ENCODE measurements at regions not wholly inside any gene's neighbourhood (a gene's known extent, or its start where the extent isn't known, plus 50 kb on each side); places are given as distances from the start of the nearest gene placed in this dataset.

GRCh38 chr13:29677627-29678026, 82.1 kb upstream of the SLC7A1 start:
- no peaks in the 10 kb centered on the region for H3K36me3 ChIP-seq (ENCODE audit: control insufficient read depth in 2 of 2, insufficient read depth in 2 of 2, low read length in 1 of 2)
- no peak overlapping the region for H3K4me3 ChIP-seq (ENCODE audit: low read length in 2 of 2)
- no peaks in the 10 kb centered on the region for H3K9me3 ChIP-seq (ENCODE audit: control insufficient read depth in 2 of 2, insufficient read depth in 1 of 2, low read length in 1 of 2)
- DNase-seq (ENCODE audit: low read depth in 6 of 9, low spot score in 9 of 9) = no peak
- peak overlapping the region in 1 of 2 donors; percentile 39 for H3K27ac ChIP-seq (ENCODE audit: low read depth in 1 of 2, low read length in 1 of 2)
- H3K4me1 ChIP-seq (ENCODE audit: control insufficient read depth in 2 of 2, insufficient read depth in 2 of 2, low read length in 2 of 2) = no peaks in the 10 kb centered on the region
- 88% methylated on average over 5 of the region's 5 CpGs for WGBS
- H3K27me3 ChIP-seq (ENCODE audit: control insufficient read depth in 2 of 2, insufficient read depth in 1 of 2, low read length in 1 of 2) = peaks cover 0 to 2% of the 10 kb centered on the region in 2 donors

- Histone ChIP-seq H3K27me3 (ENCODE audit: control insufficient read depth in 2 of 2, insufficient read depth in 1 of 2, low read length in 1 of 2) (peaks cover 0 to 2% of the 10 kb centered on the region in 2 donors), H3K4me3 (ENCODE audit: low read length in 2 of 2) (no peak overlapping the region), H3K4me1 (ENCODE audit: control insufficient read depth in 2 of 2, insufficient read depth in 2 of 2, low read length in 2 of 2) (no peaks in the 10 kb centered on the region), H3K36me3 (ENCODE audit: control insufficient read depth in 2 of 2, insufficient read depth in 2 of 2, low read length in 1 of 2) (no peaks in the 10 kb centered on the region), H3K27ac (ENCODE audit: low read depth in 1 of 2, low read length in 1 of 2) (no peak overlapping the region), H3K9me3 (ENCODE audit: control insufficient read depth in 2 of 2, insufficient read depth in 1 of 2, low read length in 1 of 2) (no peaks in the 10 kb centered on the region)
- DNase-seq (ENCODE audit: low read depth in 6 of 9, low spot score in 9 of 9) = no peak
- WGBS = 88% methylated on average over 9 of the region's 9 CpGs
These were observed 81.5 kb upstream of the SLC7A1 start for GRCh38 chr13:29676941-29677452.

- H3K4me3 ChIP-seq (ENCODE audit: low read length in 2 of 2) = no peak overlapping the region
- no peaks in the 10 kb centered on the region for H3K36me3 ChIP-seq (ENCODE audit: control insufficient read depth in 2 of 2, insufficient read depth in 2 of 2, low read length in 1 of 2)
These were observed 81.0 kb upstream of the SLC7A1 start for GRCh38 chr13:29676535-29676934.

GRCh38 chr13:29674532-29674931, 79.0 kb upstream of the SLC7A1 start:
- WGBS = 94% methylated on average over 3 of the region's 3 CpGs

More at GRCh38 chr13:29676535-29676934, 81.0 kb upstream of the SLC7A1 start:
- WGBS = 93% methylated on average over 4 of the region's 4 CpGs
- no peaks in the 10 kb centered on the region for H3K4me1 ChIP-seq (ENCODE audit: control insufficient read depth in 2 of 2, insufficient read depth in 2 of 2, low read length in 2 of 2)
- H3K9me3 ChIP-seq (ENCODE audit: control insufficient read depth in 2 of 2, insufficient read depth in 1 of 2, low read length in 1 of 2) = no peaks in the 10 kb centered on the region
- peaks cover 0 to 2% of the 10 kb centered on the region in 2 donors for H3K27me3 ChIP-seq (ENCODE audit: control insufficient read depth in 2 of 2, insufficient read depth in 1 of 2, low read length in 1 of 2)
- no peak overlapping the region for H3K27ac ChIP-seq (ENCODE audit: low read depth in 1 of 2, low read length in 1 of 2)
- DNase-seq (ENCODE audit: low read depth in 6 of 9, low spot score in 9 of 9) = no peak

GRCh38 chr13:29664591-29664990, 69.1 kb upstream of the SLC7A1 start:
- Histone ChIP-seq H3K27ac (ENCODE audit: low read depth in 1 of 2, low read length in 1 of 2) (no peak overlapping the region), H3K27me3 (ENCODE audit: control insufficient read depth in 2 of 2, insufficient read depth in 1 of 2, low read length in 1 of 2) (no peaks in the 10 kb centered on the region), H3K9me3 (ENCODE audit: control insufficient read depth in 2 of 2, insufficient read depth in 1 of 2, low read length in 1 of 2) (peaks cover 0 to 3% of the 10 kb centered on the region in 2 donors), H3K36me3 (ENCODE audit: control insufficient read depth in 2 of 2, insufficient read depth in 2 of 2, low read length in 1 of 2) (no peaks in the 10 kb centered on the region), H3K4me3 (ENCODE audit: low read length in 2 of 2) (no peak overlapping the region), H3K4me1 (ENCODE audit: control insufficient read depth in 2 of 2, insufficient read depth in 2 of 2, low read length in 2 of 2) (no peaks in the 10 kb centered on the region)
- WGBS = 7% methylated on average over 1 of the region's 1 CpG
- no peak for DNase-seq (ENCODE audit: low read depth in 6 of 9, low spot score in 9 of 9)

More at GRCh38 chr13:29674532-29674931, 79.0 kb upstream of the SLC7A1 start:
- no peak for DNase-seq (ENCODE audit: low read depth in 6 of 9, low spot score in 9 of 9)
- Histone ChIP-seq H3K27me3 (ENCODE audit: control insufficient read depth in 2 of 2, insufficient read depth in 1 of 2, low read length in 1 of 2) (peaks cover 0 to 2% of the 10 kb centered on the region in 2 donors), H3K4me3 (ENCODE audit: low read length in 2 of 2) (no peak overlapping the region), H3K4me1 (ENCODE audit: control insufficient read depth in 2 of 2, insufficient read depth in 2 of 2, low read length in 2 of 2) (no peaks in the 10 kb centered on the region), H3K27ac (ENCODE audit: low read depth in 1 of 2, low read length in 1 of 2) (no peak overlapping the region), H3K9me3 (ENCODE audit: control insufficient read depth in 2 of 2, insufficient read depth in 1 of 2, low read length in 1 of 2) (no peaks in the 10 kb centered on the region), H3K36me3 (ENCODE audit: control insufficient read depth in 2 of 2, insufficient read depth in 2 of 2, low read length in 1 of 2) (no peaks in the 10 kb centered on the region)

- no peak for DNase-seq (ENCODE audit: low read depth in 6 of 9, low spot score in 9 of 9)
- Histone ChIP-seq H3K9me3 (ENCODE audit: control insufficient read depth in 2 of 2, insufficient read depth in 1 of 2, low read length in 1 of 2) (peaks cover 0 to 5% of the 10 kb centered on the region in 2 donors), H3K4me3 (ENCODE audit: low read length in 2 of 2) (no peak overlapping the region), H3K36me3 (ENCODE audit: control insufficient read depth in 2 of 2, insufficient read depth in 2 of 2, low read length in 1 of 2) (no peaks in the 10 kb centered on the region), H3K4me1 (ENCODE audit: control insufficient read depth in 2 of 2, insufficient read depth in 2 of 2, low read length in 2 of 2) (no peaks in the 10 kb centered on the region), H3K27ac (ENCODE audit: low read depth in 1 of 2, low read length in 1 of 2) (no peak overlapping the region), H3K27me3 (ENCODE audit: control insufficient read depth in 2 of 2, insufficient read depth in 1 of 2, low read length in 1 of 2) (no peaks in the 10 kb centered on the region)
- WGBS = 95% methylated on average over 3 of the region's 3 CpGs
These were observed 59.5 kb upstream of the SLC7A1 start for GRCh38 chr13:29654843-29655547.

- Histone ChIP-seq H3K27ac (ENCODE audit: low read depth in 1 of 2, low read length in 1 of 2) (no peak overlapping the region), H3K4me1 (ENCODE audit: control insufficient read depth in 2 of 2, insufficient read depth in 2 of 2, low read length in 2 of 2) (no peaks in the 10 kb centered on the region), H3K36me3 (ENCODE audit: control insufficient read depth in 2 of 2, insufficient read depth in 2 of 2, low read length in 1 of 2) (no peaks in the 10 kb centered on the region), H3K4me3 (ENCODE audit: low read length in 2 of 2) (no peak overlapping the region), H3K27me3 (ENCODE audit: control insufficient read depth in 2 of 2, insufficient read depth in 1 of 2, low read length in 1 of 2) (no peaks in the 10 kb centered on the region), H3K9me3 (ENCODE audit: control insufficient read depth in 2 of 2, insufficient read depth in 1 of 2, low read length in 1 of 2) (no peaks in the 10 kb centered on the region)
- no peak for DNase-seq (ENCODE audit: low read depth in 6 of 9, low spot score in 9 of 9)
- WGBS = 96% methylated on average over 6 of the region's 6 CpGs
These were observed 58.9 kb upstream of the SLC7A1 start for GRCh38 chr13:29654384-29654783.

GRCh38 chr13:29648760-29649159, 53.3 kb upstream of the SLC7A1 start:
- WGBS = 68% methylated on average over 2 of the region's 2 CpGs
- DNase-seq (ENCODE audit: low read depth in 6 of 9, low spot score in 9 of 9) = peak in 1 of 9 donors; percentile 6
- H3K36me3 ChIP-seq (ENCODE audit: control insufficient read depth in 2 of 2, insufficient read depth in 2 of 2, low read length in 1 of 2) = no peaks in the 10 kb centered on the region
- H3K4me3 ChIP-seq (ENCODE audit: low read length in 2 of 2) = no peak overlapping the region
- no peaks in the 10 kb centered on the region for H3K4me1 ChIP-seq (ENCODE audit: control insufficient read depth in 2 of 2, insufficient read depth in 2 of 2, low read length in 2 of 2)
- no peaks in the 10 kb centered on the region for H3K27me3 ChIP-seq (ENCODE audit: control insufficient read depth in 2 of 2, insufficient read depth in 1 of 2, low read length in 1 of 2)
- no peak overlapping the region for H3K27ac ChIP-seq (ENCODE audit: low read depth in 1 of 2, low read length in 1 of 2)
- no peaks in the 10 kb centered on the region for H3K9me3 ChIP-seq (ENCODE audit: control insufficient read depth in 2 of 2, insufficient read depth in 1 of 2, low read length in 1 of 2)

Measured in thymus (tissue), 11 donors.